Caki2 (cell line): ENCODE measurements at regions not wholly inside any gene's neighbourhood (a gene's known extent, or its start where the extent isn't known, plus 50 kb on each side); places are given as distances from the start of the nearest gene placed in this dataset.

Source experiments
- DNase-seq: peaks from one replicate; pipeline ENCODE4 v3.0.0-alpha.2; 2015; ENCODE audit warnings: low read depth
- in situ Hi-C: cut with HindIII; loops from 2 replicates; pipeline ENCODE4 v1.10.0; 2016; ENCODE audit warnings: low sequenced_read_pairs, low pct_unique_long_range_greater_than_20kb, mixed read lengths

DNA sequence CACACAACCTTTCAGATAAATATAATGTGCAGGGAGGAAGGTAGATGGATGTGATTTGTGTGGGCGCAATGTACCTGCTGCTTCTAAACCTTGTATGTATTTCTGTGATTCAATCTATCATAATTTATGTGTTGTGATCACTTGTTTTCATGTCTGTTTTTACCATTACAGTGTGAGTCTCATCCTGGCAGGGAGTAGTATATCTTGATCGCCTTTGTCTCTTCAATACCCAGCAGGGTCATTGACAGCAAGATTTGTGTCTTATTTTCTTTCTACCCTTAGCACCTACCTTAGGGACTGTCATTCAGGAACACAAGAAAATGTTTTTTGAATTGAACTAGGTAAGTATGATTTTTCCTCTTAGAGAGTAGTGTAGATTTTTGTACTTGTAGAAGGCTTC lies 83.7 kb upstream of the SELENOK start:
- DNase-seq, result no peak
- in situ Hi-C loops, result no loop called here

DNA sequence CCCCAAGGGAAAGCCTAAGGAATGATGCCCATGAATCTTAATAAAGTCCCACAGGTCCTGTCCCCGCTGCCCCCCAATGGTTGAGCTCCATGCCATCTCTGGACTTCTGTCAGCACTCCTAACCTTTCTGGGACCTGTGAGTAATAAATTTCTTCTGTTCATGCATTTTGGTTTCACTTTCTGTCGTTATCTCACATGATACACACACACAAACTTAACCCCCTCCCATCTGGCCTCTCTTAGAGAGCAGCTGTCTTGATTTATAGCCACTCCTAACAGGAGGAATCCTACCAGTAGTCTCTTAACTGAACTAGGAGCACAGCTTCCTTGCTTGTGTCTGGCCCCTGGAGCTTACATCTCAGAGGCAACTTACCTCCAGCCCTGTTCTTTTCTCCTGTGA lies 82.7 kb upstream of the SELENOK start:
- in situ Hi-C loops, result no loop called here
- no peak for DNase-seq

DNA sequence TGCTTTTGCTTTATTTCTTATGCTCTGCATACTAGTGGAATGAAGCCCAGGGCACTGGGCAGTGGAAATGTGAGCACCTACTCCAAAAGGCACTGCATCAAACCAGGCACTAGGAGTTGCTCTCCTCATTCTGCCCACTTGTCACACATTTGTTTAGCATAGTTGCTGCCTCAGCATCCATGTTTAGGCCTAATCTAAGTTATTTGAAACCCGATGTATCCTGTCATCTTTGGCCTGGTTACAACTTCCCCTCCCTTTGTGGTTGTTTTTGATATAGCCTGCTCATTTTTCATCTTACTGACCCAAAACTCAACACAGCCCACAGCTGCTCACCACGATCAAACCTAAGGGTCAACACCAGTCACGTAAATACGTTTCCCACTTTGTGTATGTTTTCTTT lies 82.2 kb upstream of the SELENOK start:
- in situ Hi-C loops, result no loop called here

DNA sequence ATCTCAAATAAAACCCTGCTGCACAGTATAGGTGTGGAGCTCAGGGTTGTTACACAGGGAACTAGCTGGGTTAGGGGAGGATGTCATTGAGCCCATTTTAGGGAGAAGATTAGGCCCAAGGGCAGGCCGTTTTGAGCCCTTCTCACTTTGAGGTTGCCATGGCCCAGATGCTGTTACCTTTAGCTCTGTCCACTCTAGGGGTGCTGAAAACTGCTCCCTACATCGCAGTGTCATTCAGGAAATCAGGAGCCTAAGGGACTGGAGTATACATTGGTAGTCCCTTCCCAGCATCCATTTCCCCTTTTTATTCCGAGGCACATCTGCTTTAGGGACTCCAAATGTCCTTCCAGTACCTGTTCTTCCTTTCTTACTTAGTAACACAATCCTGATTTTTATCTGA lies 79.0 kb upstream of the SELENOK start:
- in situ Hi-C loops, result no loop called here
- DNase-seq, result no peak

More for the DNA sequence above, 82.2 kb upstream of the SELENOK start:
- no peak for DNase-seq

DNA sequence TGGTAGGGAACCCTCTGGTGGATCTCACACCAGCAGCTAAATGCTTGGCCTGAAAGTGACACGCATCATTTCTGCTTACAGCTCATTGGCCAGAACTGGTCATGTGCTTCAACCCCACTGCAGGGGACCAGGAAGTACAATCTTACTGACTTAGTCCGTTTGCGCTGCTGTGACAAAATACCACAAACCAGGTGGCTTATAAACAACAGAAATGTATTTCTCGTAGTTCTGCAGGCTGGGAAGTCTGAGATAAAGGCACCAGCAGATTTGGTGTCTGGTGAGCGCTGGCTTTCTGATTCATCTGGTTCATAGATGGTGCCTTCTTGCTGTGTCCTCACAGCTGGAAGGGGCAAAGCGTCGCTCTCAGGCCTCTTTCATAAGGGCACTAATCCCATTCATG lies 77.4 kb upstream of the SELENOK start:
- in situ Hi-C loops, result no loop called here
- DNase-seq, result no peak

DNA sequence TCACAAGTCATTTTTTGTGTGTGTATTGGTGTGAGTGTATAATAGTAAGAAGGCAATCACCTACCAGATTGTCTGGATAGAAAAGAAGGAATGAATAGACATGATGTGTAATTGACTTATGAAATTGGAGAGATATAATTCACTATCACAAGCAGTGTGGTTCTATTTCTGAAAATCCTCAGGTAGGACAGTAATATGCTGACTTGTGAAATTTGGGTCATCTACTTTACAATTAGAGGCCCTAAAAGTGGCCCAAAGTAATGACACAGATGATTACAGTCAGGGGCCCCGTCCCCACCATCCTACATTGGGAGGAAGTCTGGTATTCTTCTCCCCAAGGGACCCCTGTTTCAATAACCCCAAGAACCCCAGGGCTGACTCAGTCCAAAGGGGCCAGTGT lies 73.6 kb upstream of the SELENOK start:
- DNase-seq, result no peak
- in situ Hi-C loops, result no loop called here

DNA sequence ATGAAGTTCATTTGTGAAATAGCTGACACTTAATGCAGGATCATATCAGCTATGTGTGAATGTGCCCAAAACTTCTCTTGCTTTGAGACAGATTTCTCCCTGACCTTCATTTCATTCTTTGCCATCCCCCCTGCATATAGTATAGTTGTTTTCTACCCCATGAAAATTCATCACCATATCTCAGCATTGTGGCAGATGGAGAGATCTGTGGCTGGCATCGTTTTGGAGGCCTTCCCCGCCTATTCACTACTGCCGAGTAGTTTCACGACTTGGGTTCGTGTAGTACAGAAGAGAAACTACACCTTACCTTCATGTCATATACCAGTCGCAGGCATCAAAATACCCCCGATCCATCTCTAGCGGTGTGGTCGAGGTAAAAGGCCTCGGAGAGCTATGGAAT lies 66.2 kb upstream of the SELENOK start:
- in situ Hi-C loops, result no loop called here
- no peak for DNase-seq

DNA sequence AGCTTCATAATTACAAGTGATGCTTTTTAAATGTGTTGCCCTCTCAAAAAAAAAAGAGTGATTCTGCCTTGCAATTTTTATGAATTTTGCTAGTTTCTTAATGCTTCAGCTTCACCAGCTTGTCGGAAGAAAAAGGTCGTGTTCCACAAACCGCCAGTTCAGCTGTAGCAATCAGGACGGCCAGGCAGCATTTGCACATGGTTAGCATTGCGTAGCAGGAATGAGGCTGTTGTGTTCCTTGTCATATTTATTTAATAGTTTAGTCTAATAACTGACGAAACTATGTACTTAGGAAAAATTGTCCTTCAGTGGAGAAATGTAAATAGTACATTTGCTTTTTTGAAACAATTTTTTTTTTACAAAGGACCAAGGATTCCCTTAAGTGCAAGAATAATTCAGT lies 64.9 kb upstream of the SELENOK start:
- in situ Hi-C loops, result no loop called here
- DNase-seq, result no peak

DNA sequence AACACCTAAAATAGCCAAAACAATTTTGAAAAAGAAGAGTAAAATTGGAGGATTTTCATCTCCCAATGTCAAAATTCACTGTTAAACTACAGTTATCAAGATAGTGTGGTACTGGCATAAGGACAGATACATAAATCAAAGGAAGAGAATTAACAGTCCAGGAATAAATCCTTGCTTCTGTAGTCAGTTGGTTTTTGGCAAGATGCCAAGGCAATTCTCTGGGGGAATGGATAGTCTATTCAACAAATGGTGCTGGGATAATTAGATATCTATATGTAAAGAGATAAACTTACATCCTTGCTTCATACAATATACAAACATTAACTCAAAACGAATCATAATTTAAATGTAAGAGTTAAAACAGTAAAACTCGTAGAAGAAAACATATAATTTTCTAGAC lies 57.9 kb upstream of the SELENOK start:
- no peak for DNase-seq
- in situ Hi-C loops, result no loop called here

DNA sequence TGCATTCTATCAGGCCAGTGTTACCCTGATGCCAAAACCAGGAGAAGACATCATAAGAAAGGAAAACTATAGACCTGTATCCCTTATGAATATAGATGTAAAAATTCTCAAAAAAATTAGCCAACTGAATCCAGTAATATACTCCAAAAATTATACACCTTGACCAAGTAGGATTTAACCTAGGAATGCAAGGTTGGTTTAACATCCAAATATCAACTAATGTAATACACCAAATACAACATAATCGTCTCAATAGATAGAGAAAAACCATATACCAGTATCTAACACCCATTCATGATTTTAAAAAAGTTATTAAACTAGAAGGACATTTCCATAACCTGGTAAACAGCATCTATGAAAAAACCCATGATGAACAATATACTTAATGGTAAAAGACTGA lies 56.5 kb upstream of the SELENOK start:
- DNase-seq, result no peak
- in situ Hi-C loops, result no loop called here

DNA sequence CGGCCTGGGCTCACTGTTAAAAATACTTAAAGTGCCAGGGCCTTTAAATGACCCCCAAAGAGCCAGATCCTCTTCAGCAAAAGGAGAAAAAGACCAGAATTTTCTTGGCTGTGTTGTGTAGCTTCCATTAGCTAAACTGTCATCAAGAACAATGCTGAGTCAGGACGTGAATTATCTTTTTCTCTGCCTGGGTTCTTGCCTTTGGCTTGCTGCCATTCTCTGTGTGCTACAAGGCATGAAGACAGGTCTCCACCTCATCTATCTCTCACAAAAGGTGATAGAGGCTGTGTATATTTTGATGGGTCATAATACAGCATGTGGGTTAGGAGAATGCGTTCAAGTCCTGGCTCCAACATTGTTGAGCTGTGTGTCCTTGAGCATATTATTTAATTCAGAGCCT lies 52.4 kb upstream of the SELENOK start:
- in situ Hi-C loops, result no loop called here
- peak; percentile 40 for DNase-seq

DNA sequence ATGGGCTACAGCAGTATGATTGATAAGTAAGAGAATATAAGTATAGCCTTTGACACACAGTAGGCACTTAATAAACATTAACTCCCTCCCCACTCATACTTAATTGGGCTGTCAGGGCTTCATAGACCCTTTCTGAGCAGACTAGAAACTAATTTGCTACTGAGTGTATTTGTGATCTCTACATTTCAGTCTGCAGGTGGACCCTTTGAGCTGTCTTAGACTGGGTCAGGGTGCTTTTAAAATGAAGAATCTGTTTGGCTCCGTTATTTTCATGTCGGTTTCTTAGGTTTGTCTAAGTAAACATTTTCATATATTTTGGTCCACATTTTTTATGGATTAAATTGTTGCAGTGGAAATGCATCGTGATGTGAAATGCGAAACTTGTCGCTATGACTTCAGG lies 50.3 kb upstream of the SELENOK start:
- in situ Hi-C loops, result no loop called here
- DNase-seq, result peak; percentile 23
